ENCODE measurements at regions not wholly inside any gene's neighbourhood (a gene's known extent, or its start where the extent isn't known, plus 50 kb on each side); places are given as distances from the start of the nearest gene placed in this dataset.
"Not testable (repeated sequence)": the region's sequence is repeated elsewhere in the genome, so short reads cannot be mapped to it uniquely, and the experiment has no call there.

- no peak overlapping the region for H3K4me3 Mint-ChIP-seq
- no peak for ATAC-seq
- H3K27ac Mint-ChIP-seq, result no peak overlapping the region
- DNase-seq, result no peak
- no peaks in the 10 kb centered on the region for H3K27me3 Mint-ChIP-seq
- H3K9me3 Mint-ChIP-seq, result no peaks in the 10 kb centered on the region
- no peaks in the 10 kb centered on the region for H3K4me1 Mint-ChIP-seq
These were observed 168.5 kb upstream of the CXCL13 start for GRCh38 chr4:77437079-77437478.

GRCh38 chr4:77438549-77438948 is 167.1 kb upstream of the CXCL13 start:
- H3K4me1 Mint-ChIP-seq, result no peaks in the 10 kb centered on the region
- no peak overlapping the region for H3K4me3 Mint-ChIP-seq
- H3K9me3 Mint-ChIP-seq, result no peaks in the 10 kb centered on the region
- ATAC-seq (no peak), DNase-seq (no peak)
- no peak overlapping the region for H3K27ac Mint-ChIP-seq
- no peaks in the 10 kb centered on the region for H3K27me3 Mint-ChIP-seq

- Mint-ChIP-seq H3K4me1 (no peaks in the 10 kb centered on the region), H3K4me3 (no peak overlapping the region), H3K27me3 (peaks cover 10% of the 10 kb centered on the region), H3K9me3 (no peaks in the 10 kb centered on the region), H3K27ac (no peak overlapping the region)
- no peak for ATAC-seq
- DNase-seq, result no peak
These were observed 161.7 kb upstream of the CXCL13 start for GRCh38 chr4:77443941-77444340.

GRCh38 chr4:77445823-77446222 is 159.8 kb upstream of the CXCL13 start:
- no peak overlapping the region for H3K4me3 Mint-ChIP-seq
- no peak overlapping the region for H3K27ac Mint-ChIP-seq
- no peak for DNase-seq
- ATAC-seq, result no peak
- no peaks in the 10 kb centered on the region for H3K9me3 Mint-ChIP-seq
- peaks cover 15% of the 10 kb centered on the region for H3K27me3 Mint-ChIP-seq
- no peaks in the 10 kb centered on the region for H3K4me1 Mint-ChIP-seq

- Mint-ChIP-seq H3K4me1 (no peaks in the 10 kb centered on the region), H3K27me3 (peaks cover 18% of the 10 kb centered on the region), H3K4me3 (no peak overlapping the region), H3K9me3 (no peaks in the 10 kb centered on the region), H3K27ac (no peak overlapping the region)
- no peak for DNase-seq
- ATAC-seq, result no peak
These were observed 159.0 kb upstream of the CXCL13 start for GRCh38 chr4:77446601-77447000.

GRCh38 chr4:77449171-77449570 is 156.4 kb upstream of the CXCL13 start:
- no peak overlapping the region for H3K27ac Mint-ChIP-seq
- DNase-seq (no peak), ATAC-seq (no peak)
- H3K4me1 Mint-ChIP-seq, result no peaks in the 10 kb centered on the region
- H3K4me3 Mint-ChIP-seq, result no peak overlapping the region
- H3K9me3 Mint-ChIP-seq, result no peaks in the 10 kb centered on the region
- peaks cover 18% of the 10 kb centered on the region for H3K27me3 Mint-ChIP-seq

- DNase-seq (no peak), ATAC-seq (no peak)
- no peaks in the 10 kb centered on the region for H3K9me3 Mint-ChIP-seq
- H3K4me3 Mint-ChIP-seq, result no peak overlapping the region
- H3K27me3 Mint-ChIP-seq, result peaks cover 18% of the 10 kb centered on the region
- H3K27ac Mint-ChIP-seq, result no peak overlapping the region
- no peaks in the 10 kb centered on the region for H3K4me1 Mint-ChIP-seq
These were observed 155.6 kb upstream of the CXCL13 start for GRCh38 chr4:77450006-77450405.

GRCh38 chr4:77451530-77451929 is 154.1 kb upstream of the CXCL13 start:
- Mint-ChIP-seq H3K27ac (no peak overlapping the region), H3K9me3 (no peaks in the 10 kb centered on the region), H3K4me3 (no peak overlapping the region), H3K4me1 (no peaks in the 10 kb centered on the region), H3K27me3 (peaks cover 11% of the 10 kb centered on the region)
- no peak for DNase-seq
- no peak for ATAC-seq

- not testable (repeated sequence) for H3K27ac Mint-ChIP-seq, H3K9me3 Mint-ChIP-seq, ATAC-seq, H3K4me1 Mint-ChIP-seq, DNase-seq, H3K27me3 Mint-ChIP-seq, H3K4me3 Mint-ChIP-seq
These were observed 153.5 kb upstream of the CXCL13 start for GRCh38 chr4:77452117-77452516.

GRCh38 chr4:77453911-77454310 is 151.7 kb upstream of the CXCL13 start:
- H3K9me3 Mint-ChIP-seq, result peaks cover 0 to 4% of the 10 kb centered on the region in 2 donors
- H3K27me3 Mint-ChIP-seq, result peaks cover 9% of the 10 kb centered on the region
- DNase-seq (no peak), ATAC-seq (no peak)
- H3K4me1 Mint-ChIP-seq, result no peaks in the 10 kb centered on the region
- no peak overlapping the region for H3K4me3 Mint-ChIP-seq
- no peak overlapping the region for H3K27ac Mint-ChIP-seq

GRCh38 chr4:77454858-77455257 is 150.8 kb upstream of the CXCL13 start:
- Mint-ChIP-seq H3K9me3 (peaks cover 0 to 9% of the 10 kb centered on the region in 2 donors), H3K27me3 (peaks cover 9% of the 10 kb centered on the region), H3K4me3 (no peak overlapping the region), H3K4me1 (no peaks in the 10 kb centered on the region), H3K27ac (no peak overlapping the region)
- ATAC-seq, result no peak
- no peak for DNase-seq

GRCh38 chr4:77464100-77464499 is 141.5 kb upstream of the CXCL13 start:
- ATAC-seq, H3K27ac Mint-ChIP-seq, DNase-seq, H3K4me1 Mint-ChIP-seq, H3K4me3 Mint-ChIP-seq: not testable (repeated sequence)
- peaks cover 0 to 18% of the 10 kb centered on the region in 2 donors for H3K9me3 Mint-ChIP-seq
- peaks cover 33% of the 10 kb centered on the region for H3K27me3 Mint-ChIP-seq

GRCh38 chr4:77465271-77465670 is 140.3 kb upstream of the CXCL13 start:
- H3K4me3 Mint-ChIP-seq, result no peak overlapping the region
- H3K4me1 Mint-ChIP-seq, result no peaks in the 10 kb centered on the region
- H3K27ac Mint-ChIP-seq, result peak overlapping the region in 1 of 2 donors; percentile 27
- ATAC-seq (peak; percentile 80), DNase-seq (peak in 1 of 2 donors; percentile 38)
- peaks cover 33% of the 10 kb centered on the region for H3K27me3 Mint-ChIP-seq
- H3K9me3 Mint-ChIP-seq, result peaks cover 0 to 12% of the 10 kb centered on the region in 2 donors

GRCh38 chr4:77466430-77466829 is 139.2 kb upstream of the CXCL13 start:
- Mint-ChIP-seq H3K27me3 (peaks cover 39% of the 10 kb centered on the region), H3K27ac (no peak overlapping the region), H3K4me3 (no peak overlapping the region), H3K9me3 (peaks cover 0 to 4% of the 10 kb centered on the region in 2 donors), H3K4me1 (no peaks in the 10 kb centered on the region)
- no peak for ATAC-seq
- no peak for DNase-seq

- no peaks in the 10 kb centered on the region for H3K4me1 Mint-ChIP-seq
- no peak overlapping the region for H3K27ac Mint-ChIP-seq
- ATAC-seq (no peak), DNase-seq (no peak)
- peaks cover 59% of the 10 kb centered on the region for H3K27me3 Mint-ChIP-seq
- peaks cover 5 to 14% of the 10 kb centered on the region in 2 donors for H3K9me3 Mint-ChIP-seq
- no peak overlapping the region for H3K4me3 Mint-ChIP-seq
These were observed 133.7 kb upstream of the CXCL13 start for GRCh38 chr4:77471821-77472495.

- Mint-ChIP-seq H3K4me1 (no peaks in the 10 kb centered on the region), H3K4me3 (no peak overlapping the region), H3K27ac (no peak overlapping the region), H3K27me3 (peaks cover 74% of the 10 kb centered on the region), H3K9me3 (peaks cover 14 to 19% of the 10 kb centered on the region in 2 donors)
- ATAC-seq, result no peak
- no peak for DNase-seq
These were observed 132.1 kb upstream of the CXCL13 start for GRCh38 chr4:77473509-77473908.

GRCh38 chr4:77481856-77482255 is 123.8 kb upstream of the CXCL13 start:
- peaks cover 5 to 10% of the 10 kb centered on the region in 2 donors for H3K9me3 Mint-ChIP-seq
- ATAC-seq (no peak), DNase-seq (no peak)
- no peaks in the 10 kb centered on the region for H3K4me1 Mint-ChIP-seq
- no peak overlapping the region for H3K4me3 Mint-ChIP-seq
- H3K27me3 Mint-ChIP-seq, result peaks cover 54% of the 10 kb centered on the region
- no peak overlapping the region for H3K27ac Mint-ChIP-seq

Measured in stimulated activated naive CD8-positive, alpha-beta T cell treated with anti-CD3 and anti-CD28 coated beads, Interleukin-15, amount 100 ng/mL, for 72 hours (primary cell).